AG04450 (cell line): ENCODE measurements at regions not wholly inside any gene's neighbourhood (a gene's known extent, or its start where the extent isn't known, plus 50 kb on each side); places are given as distances from the start of the nearest gene placed in this dataset.

Experiments
- CTCF ChIA-PET: fragments of 300-600, 350-600 bp; formaldehyde crosslinking; extraction: SDS; loops from one replicate; lab custom pipeline; 2022; ENCODE audit warnings: antibody characterized with exemption, inconsistent platforms; lab: Charles Lee
- POLR2A ChIA-PET: fragments of 350-600 bp; formaldehyde crosslinking; extraction: SDS; loops from one replicate; lab custom pipeline; 2021; ENCODE audit warnings: antibody characterized with exemption, inconsistent platforms; lab: Yijun Ruan, JAX
- DNase-seq: peaks from one replicate; pipeline ENCODE4 v3.0.0-alpha.2; 2011; ENCODE audit warnings: low read depth, low spot score
- H3K27ac ChIP-seq: one replicate; pipeline ENCODE4 v1.5.1; 2012; ENCODE audit warnings: low read depth, low read length, control low read depth
- H3K27me3 ChIP-seq: one replicate; pipeline ENCODE4 v1.6.0; 2012; ENCODE audit warnings: low read length; ENCODE audit not compliant: control insufficient read depth, insufficient read depth
- H3K4me3 ChIP-seq: 2 replicates; pipeline ENCODE4 v1.5.1; 2011; ENCODE audit warnings: mild to moderate bottlenecking, low read depth, low read length, control low read depth
- H3K9me3 ChIP-seq: 2 replicates; pipeline ENCODE4 v1.5.1; 2012; ENCODE audit warnings: low read length; ENCODE audit not compliant: control insufficient read depth, insufficient read depth
- TF ChIP-seq, protein P1 (sequence below): IDR thresholded peaks from 2 replicates; pipeline ENCODE4 v1.5.1; 2011; ENCODE audit warnings: low read depth, low read length, control low read depth, inconsistent platforms

DNA sequence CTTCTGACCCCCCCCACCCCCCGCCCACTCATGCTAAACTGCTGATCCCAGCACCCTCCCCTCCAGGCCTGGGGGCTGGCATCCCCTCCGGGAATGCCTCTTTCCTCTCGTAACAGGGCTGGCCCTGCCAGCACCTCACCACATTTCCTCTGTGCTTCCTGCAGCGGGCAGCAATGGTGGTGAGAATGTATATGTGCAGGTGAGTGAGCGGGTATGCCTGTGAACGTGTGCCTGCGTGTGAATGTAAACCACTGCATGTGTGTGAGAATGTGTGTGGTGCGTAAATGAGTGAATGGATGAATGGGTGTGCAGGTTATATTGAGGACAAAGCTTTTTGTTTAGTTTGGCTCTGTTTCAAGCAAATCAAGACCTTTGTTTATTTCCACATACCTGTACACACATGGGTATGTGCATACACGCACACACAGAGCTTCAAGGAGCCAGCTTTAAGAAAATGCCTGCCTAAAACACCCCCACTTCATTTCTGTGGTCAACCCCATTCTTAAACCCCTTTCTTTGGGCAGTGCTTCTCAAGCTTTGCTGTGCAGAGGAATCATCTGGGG is 95.7 kb upstream of the SHB start:
- ChIA-PET CTCF (interaction anchor here (0.7 kb wide), 1 partner anchor 251 kb away, joined by 3 read pairs; no protein-coding TSS in a partner anchor), POLR2A (no interaction called here)
- TF ChIP-seq, protein P1, sequence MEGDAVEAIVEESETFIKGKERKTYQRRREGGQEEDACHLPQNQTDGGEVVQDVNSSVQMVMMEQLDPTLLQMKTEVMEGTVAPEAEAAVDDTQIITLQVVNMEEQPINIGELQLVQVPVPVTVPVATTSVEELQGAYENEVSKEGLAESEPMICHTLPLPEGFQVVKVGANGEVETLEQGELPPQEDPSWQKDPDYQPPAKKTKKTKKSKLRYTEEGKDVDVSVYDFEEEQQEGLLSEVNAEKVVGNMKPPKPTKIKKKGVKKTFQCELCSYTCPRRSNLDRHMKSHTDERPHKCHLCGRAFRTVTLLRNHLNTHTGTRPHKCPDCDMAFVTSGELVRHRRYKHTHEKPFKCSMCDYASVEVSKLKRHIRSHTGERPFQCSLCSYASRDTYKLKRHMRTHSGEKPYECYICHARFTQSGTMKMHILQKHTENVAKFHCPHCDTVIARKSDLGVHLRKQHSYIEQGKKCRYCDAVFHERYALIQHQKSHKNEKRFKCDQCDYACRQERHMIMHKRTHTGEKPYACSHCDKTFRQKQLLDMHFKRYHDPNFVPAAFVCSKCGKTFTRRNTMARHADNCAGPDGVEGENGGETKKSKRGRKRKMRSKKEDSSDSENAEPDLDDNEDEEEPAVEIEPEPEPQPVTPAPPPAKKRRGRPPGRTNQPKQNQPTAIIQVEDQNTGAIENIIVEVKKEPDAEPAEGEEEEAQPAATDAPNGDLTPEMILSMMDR: no peak
- Histone ChIP-seq H3K9me3 (no peaks in the 10 kb centered on the region; the same call in 1 of the 2 replicates), H3K27ac (no peak overlapping the region), H3K4me3 (no peak overlapping the region), H3K27me3 (peaks cover 10% of the 10 kb centered on the region)
- no peak for DNase-seq

DNA sequence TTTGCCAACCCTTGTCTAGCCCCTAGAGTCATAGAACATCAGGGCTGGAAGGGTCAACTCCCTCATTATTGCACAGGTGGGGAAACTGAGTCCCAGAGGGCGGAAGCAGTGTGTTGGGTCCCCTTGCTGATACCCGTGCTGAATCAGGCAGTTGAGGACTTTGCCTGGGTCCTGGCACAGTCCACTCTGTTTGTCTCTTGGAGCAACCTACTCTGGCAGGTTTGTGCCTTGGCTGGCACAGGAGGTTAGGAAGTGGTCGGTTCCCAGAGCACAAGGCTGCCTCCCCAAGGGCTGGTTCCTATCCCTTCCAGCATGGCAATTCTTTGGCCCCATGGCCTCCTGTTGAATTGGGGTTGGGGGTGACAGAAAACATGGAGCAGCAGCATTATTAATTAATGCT is 94.5 kb upstream of the SHB start:
- H3K27me3 ChIP-seq: peaks cover 10% of the 10 kb centered on the region
- DNase-seq: no peak
- ChIA-PET POLR2A (no interaction called here), CTCF (interaction anchor here (4.8 kb wide), 1 partner anchor 75 kb away, joined by 33 read pairs; no protein-coding TSS in a partner anchor)
- no peak overlapping the region for H3K4me3 ChIP-seq
- TF ChIP-seq, protein P1: no peak
- no peaks in the 10 kb centered on the region; the same call in 1 of the 2 replicates for H3K9me3 ChIP-seq
- H3K27ac ChIP-seq: no peak overlapping the region

DNA sequence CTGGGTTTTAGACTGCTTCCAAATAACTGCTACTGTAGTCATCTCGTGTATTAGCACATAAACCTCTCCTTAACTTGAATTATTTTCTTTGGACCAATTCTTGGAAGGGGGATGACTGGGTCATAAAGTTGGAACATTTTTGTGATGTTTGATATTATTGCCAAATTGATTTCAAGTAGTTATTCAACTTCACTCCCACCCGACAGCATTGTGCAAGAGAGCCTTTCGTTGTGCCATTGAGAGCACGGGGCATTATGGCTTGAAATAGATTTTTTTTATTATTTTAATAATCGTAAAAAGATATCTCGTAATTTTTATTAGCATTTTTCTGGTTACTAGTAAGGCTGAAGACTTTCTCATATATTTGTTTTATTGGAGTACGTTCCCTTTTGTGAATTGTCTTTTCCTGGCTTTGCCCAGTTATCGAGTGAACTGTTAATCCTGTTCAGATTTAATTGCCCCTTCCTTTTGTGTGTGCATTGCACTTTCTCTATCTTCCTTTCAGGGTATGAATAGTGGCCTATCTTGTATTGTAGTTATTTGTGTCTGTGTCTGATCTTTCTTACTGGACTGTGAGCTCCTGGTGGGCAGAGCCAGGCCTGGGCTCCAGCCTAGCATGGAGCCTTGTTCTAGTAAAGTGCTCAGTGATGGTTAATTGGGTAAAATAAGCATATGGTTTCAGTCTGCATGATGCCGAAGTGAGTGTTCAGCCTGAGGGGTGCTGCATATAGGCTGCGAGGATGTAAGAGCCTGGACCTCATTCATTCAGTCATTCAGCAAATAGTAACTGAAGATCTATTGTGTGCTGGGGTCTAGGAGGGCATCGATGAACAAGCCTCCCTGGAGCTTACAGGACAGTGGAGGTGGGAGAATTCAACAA is 93.5 kb upstream of the SHB start:
- TF ChIP-seq, protein P1: no peak
- DNase-seq: no peak
- Histone ChIP-seq H3K4me3 (no peak overlapping the region), H3K27ac (no peak overlapping the region), H3K9me3 (no peaks in the 10 kb centered on the region; the same call in 1 of the 2 replicates), H3K27me3 (peaks cover 10% of the 10 kb centered on the region)
- ChIA-PET POLR2A (no interaction called here), CTCF (interaction anchor here (1.1 to 4.8 kb wide), 5 partner anchors 18 to 257 kb away, joined by 4 to 65 read pairs (median 8); no protein-coding TSS in a partner anchor)

DNA sequence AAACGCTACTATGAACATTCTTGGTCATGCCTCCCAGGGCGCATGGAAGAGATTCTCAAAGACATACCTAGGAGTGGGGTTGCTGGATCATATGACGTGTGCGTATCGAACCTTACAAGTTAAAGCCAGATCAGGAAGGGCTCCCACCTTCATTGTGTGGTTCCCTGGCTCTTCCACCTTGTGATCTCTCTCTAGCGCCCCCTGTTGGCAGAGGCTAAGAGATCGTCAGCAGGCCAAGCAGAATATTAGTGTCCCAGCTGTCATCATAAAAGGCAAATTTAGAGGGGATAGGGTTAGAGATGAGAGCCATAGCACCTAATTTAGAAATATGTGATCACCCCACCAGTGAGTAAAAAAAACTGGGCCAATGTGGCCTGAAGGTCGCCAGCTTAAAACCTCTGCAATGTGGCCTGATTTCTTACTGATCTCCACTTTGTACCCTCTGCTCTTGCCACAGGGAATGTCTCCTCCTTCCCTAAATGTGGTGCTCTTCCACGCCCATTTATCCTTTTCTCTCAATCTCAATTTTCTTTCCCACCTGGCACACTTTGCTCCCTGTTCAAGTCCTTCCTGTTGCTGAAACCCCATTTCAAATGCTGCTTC is 91.7 kb upstream of the SHB start:
- ChIA-PET POLR2A (no interaction called here), CTCF (interaction anchor here (0.5 to 4.8 kb wide), 38 partner anchors 9 to 413 kb away, joined by 3 to 65 read pairs (median 5); no protein-coding TSS in a partner anchor)
- Histone ChIP-seq H3K4me3 (no peak overlapping the region), H3K27me3 (peaks cover 8% of the 10 kb centered on the region), H3K9me3 (no peaks in the 10 kb centered on the region; the same call in 1 of the 2 replicates), H3K27ac (no peak overlapping the region)
- DNase-seq: no peak
- TF ChIP-seq, protein P1: peak; percentile 91
